Keratinocyte (primary cell): ENCODE measurements at regions not wholly inside any gene's neighbourhood (a gene's known extent, or its start where the extent isn't known, plus 50 kb on each side); places are given as distances from the start of the nearest gene placed in this dataset.

Experiments used
- DNase-seq: peaks from one replicate; pipeline ENCODE4 v3.0.0-alpha.2; 2011; ENCODE audit warnings: low read depth, missing footprints, low spot score
- FAIRE-seq: peaks from 2 replicates; lab custom pipeline; 2011; peaks lifted over from hg19 to GRCh38; lab: Jason Lieb, UNC
- H2AFZ ChIP-seq: 2 replicates; pipeline ENCODE4 v1.6.0; 2012; ENCODE audit warnings: low read length, control low read depth, inconsistent platforms; ENCODE audit not compliant: control insufficient read depth
- H3K27ac ChIP-seq: 2 replicates; pipeline ENCODE4 v1.5.1; 2011; ENCODE audit warnings: low read length; ENCODE audit not compliant: control insufficient read depth, insufficient read depth
- H3K27me3 ChIP-seq: 3 replicates; pipeline ENCODE4 v1.6.0; 2011; ENCODE audit warnings: low read length; ENCODE audit not compliant: control insufficient read depth, insufficient read depth; ENCODE audit errors: extremely low read depth
- H3K36me3 ChIP-seq, 2 experiments: 2 replicates in 1 of 2; 3 replicates in 1 of 2; pipeline ENCODE4 v1.5.1; 2011; ENCODE audit warnings: low read length in 2 of 2, mild to moderate bottlenecking in 1 of 2; ENCODE audit not compliant: control insufficient read depth in 2 of 2, insufficient read depth in 2 of 2; ENCODE audit errors: extremely low read depth in 1 of 2
- H3K4me1 ChIP-seq: 3 replicates; pipeline ENCODE4 v1.5.1; 2011; ENCODE audit warnings: low read length; ENCODE audit not compliant: control insufficient read depth, insufficient read depth; ENCODE audit errors: extremely low read depth
- H3K4me2 ChIP-seq: 3 replicates; pipeline ENCODE4 v1.6.0; 2011; ENCODE audit warnings: low read depth, low read length; ENCODE audit not compliant: control insufficient read depth, insufficient read depth; ENCODE audit errors: extremely low read depth
- H3K4me3 ChIP-seq, 3 experiments: fragments of 200-600 bp in 1 of 3; sonication (generic) in 1 of 3; 2 replicates in 2 of 3; 3 replicates in 1 of 3; pipeline ENCODE4 v1.5.1; 2011 to 2016; ENCODE audit warnings: low read length in 3 of 3, mild to moderate bottlenecking in 3 of 3, control low read depth in 2 of 3, inconsistent platforms in 1 of 3, low read depth in 1 of 3, mixed read lengths in 1 of 3, mixed run types in 1 of 3, moderate library complexity in 1 of 3; ENCODE audit not compliant: control insufficient read depth in 2 of 3, insufficient read depth in 2 of 3; ENCODE audit errors: extremely low read depth in 1 of 3
- H3K79me2 ChIP-seq: 2 replicates; pipeline ENCODE4 v1.6.0; 2012; ENCODE audit warnings: low read length; ENCODE audit not compliant: control insufficient read depth, insufficient read depth
- H3K9ac ChIP-seq: 3 replicates; pipeline ENCODE4 v1.6.0; 2011; ENCODE audit warnings: low read length; ENCODE audit not compliant: control insufficient read depth, insufficient read depth; ENCODE audit errors: extremely low read depth
- H3K9me1 ChIP-seq: 3 replicates; pipeline ENCODE4 v1.6.0; 2011; ENCODE audit warnings: low read length; ENCODE audit not compliant: control insufficient read depth, insufficient read depth; ENCODE audit errors: extremely low read depth
- H3K9me3 ChIP-seq: 2 replicates; pipeline ENCODE4 v1.5.1; 2012; ENCODE audit warnings: low read depth, low read length; ENCODE audit not compliant: control insufficient read depth
- H4K20me1 ChIP-seq: 3 replicates; pipeline ENCODE4 v1.6.0; 2011; ENCODE audit warnings: low read length; ENCODE audit not compliant: control insufficient read depth, insufficient read depth; ENCODE audit errors: extremely low read depth
- EZH2 ChIP-seq: IDR thresholded peaks from one replicate; pipeline ENCODE4 v1.6.1; 2012; ENCODE audit warnings: inconsistent platforms, mild to moderate bottlenecking, low read length, moderate library complexity
- dilution Hi-C: fragments of 300-500 bp; cut with MboI; formaldehyde crosslinking; loops from one replicate; pipeline ENCODE4 v1.7.0; 2020; ENCODE audit warnings: low sequenced_read_pairs; ENCODE audit not compliant: extremely low pct_ligation_motif_present
- TF ChIP-seq, protein P1 (sequence below), 3 experiments: IDR thresholded peaks in 1 of 3; conservative IDR thresholded peaks in 1 of 3; optimal IDR thresholded peaks in 1 of 3; 2 replicates in 2 of 3; 3 replicates in 1 of 3; pipeline versions ENCODE3 to v1.5.1; 2011; ENCODE audit warnings: low read length in 3 of 3, mild to moderate bottlenecking in 3 of 3, moderate library complexity in 2 of 3, control low read depth in 1 of 3, inconsistent platforms in 1 of 3; ENCODE audit not compliant: insufficient read depth in 2 of 3; ENCODE audit errors: extremely low read depth in 1 of 3

- FAIRE-seq (no peak), DNase-seq (no peak)
- no peak for TF ChIP-seq EZH2
- TF ChIP-seq, protein P1, sequence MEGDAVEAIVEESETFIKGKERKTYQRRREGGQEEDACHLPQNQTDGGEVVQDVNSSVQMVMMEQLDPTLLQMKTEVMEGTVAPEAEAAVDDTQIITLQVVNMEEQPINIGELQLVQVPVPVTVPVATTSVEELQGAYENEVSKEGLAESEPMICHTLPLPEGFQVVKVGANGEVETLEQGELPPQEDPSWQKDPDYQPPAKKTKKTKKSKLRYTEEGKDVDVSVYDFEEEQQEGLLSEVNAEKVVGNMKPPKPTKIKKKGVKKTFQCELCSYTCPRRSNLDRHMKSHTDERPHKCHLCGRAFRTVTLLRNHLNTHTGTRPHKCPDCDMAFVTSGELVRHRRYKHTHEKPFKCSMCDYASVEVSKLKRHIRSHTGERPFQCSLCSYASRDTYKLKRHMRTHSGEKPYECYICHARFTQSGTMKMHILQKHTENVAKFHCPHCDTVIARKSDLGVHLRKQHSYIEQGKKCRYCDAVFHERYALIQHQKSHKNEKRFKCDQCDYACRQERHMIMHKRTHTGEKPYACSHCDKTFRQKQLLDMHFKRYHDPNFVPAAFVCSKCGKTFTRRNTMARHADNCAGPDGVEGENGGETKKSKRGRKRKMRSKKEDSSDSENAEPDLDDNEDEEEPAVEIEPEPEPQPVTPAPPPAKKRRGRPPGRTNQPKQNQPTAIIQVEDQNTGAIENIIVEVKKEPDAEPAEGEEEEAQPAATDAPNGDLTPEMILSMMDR (optimal IDR thresholded peaks at IDR 0.05 in 1 of 3, IDR thresholded peaks at IDR 0.05 in 1 of 3, conservative IDR thresholded peaks at IDR 0.05 in 1 of 3; ENCODE audit: extremely low read depth in 1 of 3, insufficient read depth in 2 of 3, low read length in 3 of 3), result no peak
- no peaks in the 10 kb centered on the region for H3K9me3 ChIP-seq
- H4K20me1 ChIP-seq, result no peaks in the 10 kb centered on the region
- H3K9ac ChIP-seq, result no peak overlapping the region
- H3K9me1 ChIP-seq, result no peaks in the 10 kb centered on the region
- H3K27ac ChIP-seq, result no peak overlapping the region
- H3K36me3 ChIP-seq, result no peaks in the 10 kb centered on the region
- H3K27me3 ChIP-seq, result no peaks in the 10 kb centered on the region
- no peaks in the 10 kb centered on the region for H3K79me2 ChIP-seq
- no peak overlapping the region for H2AFZ ChIP-seq
- H3K4me2 ChIP-seq, result no peak overlapping the region
- dilution Hi-C loops, result no loop called here
- H3K4me3 ChIP-seq, result no peak overlapping the region
- H3K4me1 ChIP-seq, result no peaks in the 10 kb centered on the region
These were observed 203.2 kb downstream of the RPS12 start for GRCh38 chr6:133017581-133017980.

GRCh38 chr6:133026705-133027104 lies 212.3 kb downstream of the RPS12 start:
- no peaks in the 10 kb centered on the region for H3K9me3 ChIP-seq
- no peaks in the 10 kb centered on the region for H3K79me2 ChIP-seq
- no peak overlapping the region for H3K4me2 ChIP-seq
- dilution Hi-C loops, result no loop called here
- no peaks in the 10 kb centered on the region for H3K9me1 ChIP-seq
- no peak overlapping the region for H3K9ac ChIP-seq
- TF ChIP-seq, protein P1 (optimal IDR thresholded peaks at IDR 0.05 in 1 of 3, IDR thresholded peaks at IDR 0.05 in 1 of 3, conservative IDR thresholded peaks at IDR 0.05 in 1 of 3; ENCODE audit: extremely low read depth in 1 of 3, insufficient read depth in 2 of 3, low read length in 3 of 3), result no peak
- no peak for TF ChIP-seq EZH2
- no peaks in the 10 kb centered on the region for H4K20me1 ChIP-seq
- H3K4me3 ChIP-seq, result no peak overlapping the region
- no peak overlapping the region for H3K27ac ChIP-seq
- FAIRE-seq (no peak), DNase-seq (no peak)
- H3K27me3 ChIP-seq, result no peaks in the 10 kb centered on the region
- H2AFZ ChIP-seq, result no peak overlapping the region
- no peaks in the 10 kb centered on the region for H3K4me1 ChIP-seq
- no peaks in the 10 kb centered on the region for H3K36me3 ChIP-seq
